SK-N-SH (cell line): ENCODE measurements at regions not wholly inside any gene's neighbourhood (a gene's known extent, or its start where the extent isn't known, plus 50 kb on each side); places are given as distances from the start of the nearest gene placed in this dataset.

Experiments
- EP300 ChIP-seq, 2 experiments: IDR thresholded peaks; 2 replicates each; pipeline versions ENCODE4 v1.4.0 to v1.6.1; 2012; ENCODE audit warnings: borderline replicate concordance in 1 of 2, low read depth in 1 of 2, low read length in 1 of 2
- MEF2A ChIP-seq: IDR thresholded peaks from 2 replicates; pipeline ENCODE4 v1.4.0; 2012; ENCODE audit warnings: low read depth, borderline replicate concordance
- NFIC ChIP-seq: IDR thresholded peaks from 2 replicates; pipeline ENCODE4 v1.4.0; 2012; ENCODE audit warnings: borderline replicate concordance
- POLR2AphosphoS5 ChIP-seq: IDR thresholded peaks from 2 replicates; pipeline ENCODE4 v1.6.1; 2012; ENCODE audit warnings: low read depth, low read length
- TAF1 ChIP-seq: IDR thresholded peaks from 2 replicates; pipeline ENCODE4 v1.6.1; 2012; ENCODE audit warnings: low read depth, mild to moderate bottlenecking, low read length, moderate library complexity, borderline replicate concordance
- ZBTB33 ChIP-seq: IDR thresholded peaks from 2 replicates; pipeline ENCODE4 v1.4.0; 2012; ENCODE audit warnings: low read depth, borderline replicate concordance
- TF ChIP-seq, protein P1 (sequence below): IDR thresholded peaks from 2 replicates; pipeline ENCODE4; 2012
- TF ChIP-seq, protein P2 (sequence below): fragments of 200-600 bp; sonication (generic); IDR thresholded peaks from 2 replicates; pipeline ENCODE4 v1.6.1; 2017; ENCODE audit warnings: antibody characterized with exemption, mild to moderate bottlenecking, moderate library complexity

GRCh38 chr3:194280777-194281176, 70.4 kb downstream of the CPN2 start:
- TF ChIP-seq, protein P1, sequence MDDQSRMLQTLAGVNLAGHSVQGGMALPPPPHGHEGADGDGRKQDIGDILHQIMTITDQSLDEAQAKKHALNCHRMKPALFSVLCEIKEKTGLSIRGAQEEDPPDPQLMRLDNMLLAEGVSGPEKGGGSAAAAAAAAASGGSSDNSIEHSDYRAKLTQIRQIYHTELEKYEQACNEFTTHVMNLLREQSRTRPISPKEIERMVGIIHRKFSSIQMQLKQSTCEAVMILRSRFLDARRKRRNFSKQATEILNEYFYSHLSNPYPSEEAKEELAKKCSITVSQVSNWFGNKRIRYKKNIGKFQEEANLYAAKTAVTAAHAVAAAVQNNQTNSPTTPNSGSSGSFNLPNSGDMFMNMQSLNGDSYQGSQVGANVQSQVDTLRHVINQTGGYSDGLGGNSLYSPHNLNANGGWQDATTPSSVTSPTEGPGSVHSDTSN = no peak
- no peak for TF ChIP-seq ZBTB33
- no peak for TF ChIP-seq TAF1
- TF ChIP-seq EP300 (IDR thresholded peaks at IDR 0.05; ENCODE audit: borderline replicate concordance in 1 of 2, low read depth in 1 of 2, low read length in 1 of 2) = no peak
- TF ChIP-seq MEF2A = no peak
- no peak for TF ChIP-seq POLR2AphosphoS5
- TF ChIP-seq, protein P2, sequence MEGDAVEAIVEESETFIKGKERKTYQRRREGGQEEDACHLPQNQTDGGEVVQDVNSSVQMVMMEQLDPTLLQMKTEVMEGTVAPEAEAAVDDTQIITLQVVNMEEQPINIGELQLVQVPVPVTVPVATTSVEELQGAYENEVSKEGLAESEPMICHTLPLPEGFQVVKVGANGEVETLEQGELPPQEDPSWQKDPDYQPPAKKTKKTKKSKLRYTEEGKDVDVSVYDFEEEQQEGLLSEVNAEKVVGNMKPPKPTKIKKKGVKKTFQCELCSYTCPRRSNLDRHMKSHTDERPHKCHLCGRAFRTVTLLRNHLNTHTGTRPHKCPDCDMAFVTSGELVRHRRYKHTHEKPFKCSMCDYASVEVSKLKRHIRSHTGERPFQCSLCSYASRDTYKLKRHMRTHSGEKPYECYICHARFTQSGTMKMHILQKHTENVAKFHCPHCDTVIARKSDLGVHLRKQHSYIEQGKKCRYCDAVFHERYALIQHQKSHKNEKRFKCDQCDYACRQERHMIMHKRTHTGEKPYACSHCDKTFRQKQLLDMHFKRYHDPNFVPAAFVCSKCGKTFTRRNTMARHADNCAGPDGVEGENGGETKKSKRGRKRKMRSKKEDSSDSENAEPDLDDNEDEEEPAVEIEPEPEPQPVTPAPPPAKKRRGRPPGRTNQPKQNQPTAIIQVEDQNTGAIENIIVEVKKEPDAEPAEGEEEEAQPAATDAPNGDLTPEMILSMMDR = no peak
- no peak for TF ChIP-seq NFIC
